GM21528 (cell line): ENCODE measurements at regions not wholly inside any gene's neighbourhood (a gene's known extent, or its start where the extent isn't known, plus 50 kb on each side); places are given as distances from the start of the nearest gene placed in this dataset.
"Not testable (repeated sequence)": the region's sequence is repeated elsewhere in the genome, so short reads cannot be mapped to it uniquely, and the experiment has no call there.

ENCODE experiments used
- ATAC-seq: cut with Tn5 transposase; IDR thresholded peaks from one replicate; pipeline ENCODE4 v1.9.1; 2021; ENCODE audit warnings: mild to moderate bottlenecking, moderate library complexity; ENCODE audit not compliant: unreplicated experiment, low FRiP score

- not testable (repeated sequence) for ATAC-seq
These were observed 1078.0 kb upstream of the FAM98A start for GRCh38 chr2:34677119-34677531.

- ATAC-seq, result no peak
These were observed 1071.4 kb upstream of the FAM98A start for GRCh38 chr2:34670482-34670881.

DNA sequence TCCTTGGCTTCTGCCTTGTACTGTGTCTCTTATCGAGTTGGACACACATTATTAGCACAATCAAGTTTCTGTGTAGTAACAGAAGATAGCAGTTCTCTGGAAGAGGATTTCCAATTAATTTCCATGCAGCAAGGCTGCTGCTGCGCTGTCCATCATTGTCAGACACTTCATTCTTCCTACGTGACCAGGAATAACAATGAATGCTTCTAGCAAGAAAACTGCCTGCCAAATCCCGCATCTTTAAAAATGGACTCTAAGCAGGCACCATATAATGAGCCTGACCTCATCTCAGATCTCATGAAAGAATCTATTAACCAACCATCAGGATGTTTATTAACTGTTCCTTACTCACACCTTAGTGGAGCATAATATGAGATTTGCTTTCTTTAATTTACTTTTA lies 1067.7 kb upstream of the FAM98A start:
- no peak for ATAC-seq

DNA sequence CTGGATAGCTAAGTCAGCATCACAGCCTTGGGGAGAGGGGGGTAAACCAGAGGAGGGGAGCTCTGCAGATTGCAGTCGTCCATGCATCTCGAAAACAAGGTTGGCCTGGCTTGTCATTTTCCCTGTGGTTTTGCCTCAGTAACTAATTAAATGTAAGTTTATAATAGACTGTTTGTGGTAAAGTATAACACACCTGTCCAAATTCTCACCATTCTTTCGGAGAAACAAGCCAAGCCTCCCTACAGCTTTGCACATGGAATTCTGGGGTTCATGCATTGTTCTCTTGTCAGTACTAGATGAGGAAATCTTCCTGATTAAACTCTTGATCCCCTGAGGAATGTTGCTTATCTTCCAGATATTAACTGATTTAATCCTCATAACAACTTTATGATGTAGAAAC lies 1065.2 kb upstream of the FAM98A start:
- no peak for ATAC-seq

GRCh38 chr2:34663314-34663713 lies 1064.2 kb upstream of the FAM98A start:
- no peak for ATAC-seq

DNA sequence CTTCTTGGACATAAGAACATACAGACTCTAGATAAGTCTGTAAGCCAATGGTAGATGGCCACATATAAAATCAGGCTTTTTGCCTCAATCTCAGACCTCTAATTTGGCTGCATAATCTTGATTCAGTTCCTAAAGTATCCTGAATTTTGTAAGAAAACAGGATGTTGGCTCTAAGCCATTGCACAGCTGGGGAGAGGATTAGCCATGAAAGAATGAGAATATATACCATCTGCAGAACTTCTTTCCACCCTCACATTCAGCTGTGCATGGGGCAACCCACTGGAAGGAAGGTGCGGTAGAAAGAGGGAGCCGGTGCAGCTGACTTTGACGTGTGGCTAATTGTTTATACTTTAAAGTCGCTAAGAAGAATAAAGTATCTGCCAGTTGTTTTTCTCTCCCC lies 1061.6 kb upstream of the FAM98A start:
- ATAC-seq, result no peak

DNA sequence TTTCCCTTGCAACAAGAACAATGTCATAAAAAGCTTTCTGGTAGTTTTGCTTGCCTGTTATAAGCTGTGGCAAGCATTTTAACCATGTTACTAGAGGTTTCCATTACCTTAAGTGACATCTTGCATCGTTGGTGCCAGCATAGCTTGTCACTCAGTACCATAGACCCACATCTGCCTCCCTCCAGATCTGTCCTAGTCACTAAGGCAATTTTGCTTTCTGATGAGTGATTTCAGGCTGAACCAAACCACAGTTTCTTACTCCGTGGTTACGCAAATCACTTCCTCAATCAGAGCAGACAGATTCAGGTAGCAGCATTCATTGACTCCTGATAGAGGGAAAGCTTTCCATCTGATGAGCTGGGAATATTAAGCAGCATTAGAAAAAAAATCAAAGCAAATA lies 1057.5 kb upstream of the FAM98A start:
- no peak for ATAC-seq

DNA sequence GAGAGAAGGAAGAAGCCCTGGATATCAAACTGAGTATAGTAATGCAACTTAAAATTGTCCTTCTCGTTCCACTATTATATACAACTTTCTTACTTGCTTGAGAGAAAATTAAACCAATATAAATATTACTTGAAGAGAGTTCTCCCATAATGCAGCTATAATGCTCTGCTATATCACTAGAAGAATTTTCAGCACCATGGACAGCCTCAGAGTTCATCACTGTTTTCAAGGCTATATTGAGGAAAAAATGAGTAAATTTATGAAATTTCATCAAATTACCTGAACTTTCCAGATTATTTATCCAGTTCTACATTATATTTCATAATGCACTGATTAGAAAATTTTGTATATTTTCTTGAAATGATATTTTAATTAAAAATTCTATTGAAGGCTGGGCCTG lies 1053.5 kb upstream of the FAM98A start:
- ATAC-seq, result no peak

DNA sequence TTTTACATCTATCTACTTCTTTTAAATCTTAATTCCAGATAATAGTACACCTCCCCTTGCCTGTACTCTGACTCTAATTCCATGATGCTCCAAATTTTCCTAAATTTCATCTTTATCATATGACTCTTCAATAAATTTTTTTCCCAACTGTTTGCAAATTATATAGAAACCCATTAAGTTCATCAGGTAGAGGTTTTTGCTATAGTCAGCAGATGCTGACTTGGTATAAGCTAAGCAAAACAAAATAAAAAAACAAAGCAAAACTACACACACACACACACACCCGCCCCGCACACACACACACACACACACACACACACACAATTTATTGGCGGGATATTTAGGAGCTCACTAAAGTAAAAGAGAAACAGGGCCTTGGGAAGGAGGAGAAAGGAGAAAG lies 1047.8 kb upstream of the FAM98A start:
- no peak for ATAC-seq

- ATAC-seq, result no peak
These were observed 1033.2 kb upstream of the FAM98A start for GRCh38 chr2:34632327-34632726.

GRCh38 chr2:34627003-34627402 lies 1027.9 kb upstream of the FAM98A start:
- no peak for ATAC-seq

- no peak for ATAC-seq
These were observed 1005.1 kb upstream of the FAM98A start for GRCh38 chr2:34604164-34604563.

- no peak for ATAC-seq
These were observed 1003.2 kb upstream of the FAM98A start for GRCh38 chr2:34602262-34602661.

DNA sequence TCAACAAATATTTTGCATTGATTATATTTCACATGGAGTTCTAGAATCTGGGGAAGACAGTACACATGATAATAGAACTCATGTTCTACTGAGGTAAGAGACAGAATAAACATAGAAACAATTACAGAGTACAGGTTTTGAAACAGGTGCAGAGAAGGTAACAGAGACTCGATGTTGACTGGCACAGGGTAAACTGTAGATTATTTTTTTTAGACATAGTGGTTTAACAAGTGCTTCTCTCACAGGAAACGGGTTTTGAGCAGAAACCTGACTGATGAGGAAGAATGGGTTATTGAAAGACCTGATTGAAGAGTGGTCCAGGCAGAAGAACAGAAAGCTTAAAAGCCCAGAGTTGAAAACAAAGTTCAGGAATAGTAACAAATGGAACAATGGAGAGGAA lies 1002.5 kb upstream of the FAM98A start:
- ATAC-seq, result no peak

- no peak for ATAC-seq
These were observed 979.5 kb upstream of the FAM98A start for GRCh38 chr2:34578641-34579040.

DNA sequence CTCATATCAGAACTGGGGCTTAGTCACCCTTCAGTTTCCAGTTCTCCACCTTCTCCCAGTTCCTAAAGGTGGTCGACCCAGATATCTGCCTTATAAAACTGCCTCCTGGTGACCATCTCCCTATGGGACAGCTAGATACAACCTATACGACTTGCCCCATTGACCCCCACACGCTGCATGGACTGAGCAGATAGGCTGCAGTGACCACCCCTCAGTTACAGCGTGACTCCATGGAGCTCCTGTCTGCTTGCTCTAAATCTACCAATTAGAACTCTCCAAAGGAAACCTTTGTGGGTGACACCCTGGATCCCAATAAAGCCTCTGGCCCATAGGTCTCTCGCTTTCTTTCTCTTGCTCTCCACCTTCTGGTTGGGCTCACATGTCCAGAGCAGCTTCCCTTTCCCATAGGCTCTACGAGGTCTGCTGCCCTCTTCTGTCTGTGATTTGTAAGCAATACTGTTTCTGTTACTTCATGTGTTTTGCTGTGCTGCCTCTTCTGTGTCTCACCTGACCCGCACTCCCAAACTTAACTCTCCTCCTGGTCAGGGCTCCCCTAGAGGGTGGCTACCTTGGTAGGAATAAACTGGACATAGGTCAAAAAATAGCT lies 971.3 kb upstream of the FAM98A start:
- ATAC-seq, result no peak

DNA sequence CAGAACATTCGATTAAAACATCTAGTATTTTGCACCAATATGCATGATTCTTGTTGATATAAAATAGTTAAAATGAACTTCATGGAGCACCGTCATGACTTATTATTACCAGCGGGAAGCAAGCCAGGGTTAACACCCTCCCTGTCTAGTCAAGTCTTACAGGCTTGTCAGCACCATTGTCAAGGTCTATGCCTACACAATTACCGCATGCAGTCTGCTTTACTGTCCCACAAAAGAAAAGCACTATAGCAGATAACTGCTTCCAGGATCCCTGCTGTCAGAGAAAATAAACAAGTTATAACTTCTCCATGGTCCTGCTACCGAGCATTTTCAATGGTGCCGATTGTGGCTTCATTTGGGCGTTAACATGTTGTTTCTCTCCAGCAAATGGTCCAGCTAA lies 968.0 kb upstream of the FAM98A start:
- no peak for ATAC-seq

DNA sequence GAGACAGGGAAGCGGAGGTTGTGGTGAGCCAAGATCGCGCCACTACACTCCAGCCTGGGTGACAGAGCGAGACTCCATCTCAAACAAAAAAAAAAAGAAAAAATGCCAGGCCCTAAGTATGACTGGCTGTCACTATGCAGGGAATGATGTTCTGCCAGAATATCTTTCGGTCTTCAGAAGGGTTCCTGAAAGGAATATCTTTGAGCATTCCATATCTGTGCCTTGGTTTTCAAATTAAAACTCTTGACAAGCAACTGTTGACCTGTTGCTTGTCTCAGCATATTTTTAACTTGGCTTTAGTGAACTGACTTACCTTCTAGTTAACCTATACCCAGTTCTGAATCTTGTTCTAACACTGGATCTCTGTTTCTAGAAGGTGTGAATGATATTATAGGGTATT lies 953.2 kb upstream of the FAM98A start:
- no peak for ATAC-seq

DNA sequence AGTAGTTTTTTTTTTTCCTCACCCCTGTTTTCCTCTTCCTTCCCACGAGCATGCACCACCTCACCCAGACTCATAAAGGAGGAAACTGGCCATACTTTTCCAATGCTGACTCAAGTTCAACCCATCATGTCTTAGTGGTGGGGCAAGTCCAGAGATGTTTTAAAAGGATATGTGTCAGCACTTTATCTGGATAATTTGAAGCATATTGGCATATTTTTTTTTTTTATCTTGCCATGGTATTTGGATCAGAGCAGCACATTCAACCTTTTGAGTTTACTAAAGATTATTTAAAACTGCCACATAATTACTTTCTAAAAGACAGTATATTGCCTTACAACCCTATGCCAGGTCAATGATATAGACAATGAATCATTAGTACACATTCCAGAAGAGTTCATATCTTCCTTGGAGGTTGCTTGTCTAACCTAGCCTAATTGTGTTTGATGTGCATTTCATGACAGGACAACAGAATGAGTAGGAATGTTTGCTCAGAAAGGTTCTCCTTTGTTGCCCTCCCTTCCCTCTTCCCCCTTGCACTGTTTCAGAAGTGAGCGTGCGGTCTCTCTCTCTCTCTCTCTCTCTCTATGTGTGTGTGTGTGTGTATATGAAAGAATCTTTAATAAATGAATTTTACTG lies 950.7 kb upstream of the FAM98A start:
- no peak for ATAC-seq

DNA sequence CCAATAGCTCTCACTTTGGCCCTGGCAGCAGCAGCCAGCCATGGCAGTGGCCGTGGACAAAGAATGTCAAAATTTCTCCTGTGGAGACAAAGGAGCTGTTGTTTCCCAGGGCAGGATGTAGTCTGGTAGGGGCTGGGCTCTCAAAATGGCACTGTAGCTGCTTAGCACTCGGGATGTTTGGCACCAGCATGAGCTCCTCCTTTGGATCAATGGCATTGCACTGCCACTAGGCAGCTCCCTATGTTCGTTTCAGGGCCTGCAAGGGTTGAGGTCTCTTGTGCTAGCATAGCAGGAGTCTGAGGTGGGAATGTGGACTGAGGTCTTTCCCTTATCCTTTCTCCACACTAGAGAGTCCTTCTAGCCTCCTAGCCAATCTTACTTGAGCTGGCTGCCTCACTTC lies 948.8 kb upstream of the FAM98A start:
- no peak for ATAC-seq

DNA sequence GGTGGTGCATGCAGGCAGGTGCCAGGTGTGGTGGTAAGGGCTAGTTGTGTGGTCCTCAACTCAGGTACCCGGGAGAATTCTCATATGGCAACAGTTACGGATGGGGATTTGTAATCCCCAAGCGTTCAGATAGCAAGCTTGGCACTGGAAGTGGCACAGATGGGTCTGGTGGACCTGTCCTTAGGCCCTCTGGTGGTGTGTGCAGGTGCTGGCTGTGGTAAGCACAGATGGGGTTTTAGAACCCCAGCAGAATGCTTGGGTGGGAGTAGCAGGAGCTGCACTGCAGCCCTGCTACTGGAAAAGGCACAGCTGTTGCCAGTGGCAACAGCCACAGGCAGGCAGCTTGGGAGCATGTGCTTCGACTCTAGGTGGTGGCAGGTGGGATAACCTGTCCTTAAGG lies 948.2 kb upstream of the FAM98A start:
- ATAC-seq, result no peak

- ATAC-seq, result no peak
These were observed 946.5 kb upstream of the FAM98A start for GRCh38 chr2:34545486-34546136.
